H1 (cell line): ENCODE measurements at regions not wholly inside any gene's neighbourhood (a gene's known extent, or its start where the extent isn't known, plus 50 kb on each side); places are given as distances from the start of the nearest gene placed in this dataset.

Experiments used
- ATF2 ChIP-seq: IDR thresholded peaks from 2 replicates; pipeline ENCODE4 v1.6.1; 2012; ENCODE audit warnings: low read length, inconsistent platforms
- GTF2F1 ChIP-seq: IDR thresholded peaks from 2 replicates; pipeline ENCODE4 v1.6.1; 2012; ENCODE audit warnings: low read depth, low read length, improper control_type of control experiment, borderline replicate concordance
- KDM5A ChIP-seq: fragments of 200-600 bp; IDR thresholded peaks from 2 replicates; pipeline ENCODE4 v1.7.1; 2012; ENCODE audit warnings: mild to moderate bottlenecking, low read length, inconsistent platforms, mixed read lengths
- PHF8 ChIP-seq: fragments of 200-600 bp; sonication (generic); conservative IDR thresholded peaks from 2 replicates; pipeline ENCODE4 v1.7.1; 2012; ENCODE audit warnings: low read depth, mild to moderate bottlenecking, inconsistent platforms, low read length, moderate library complexity
- POLR2AphosphoS5 ChIP-seq: IDR thresholded peaks from 2 replicates; pipeline ENCODE4 v1.6.1; 2011; ENCODE audit warnings: low read depth, low read length
- SAP30 ChIP-seq: fragments of 300-600 bp; sonication (generic); IDR thresholded peaks from 2 replicates; pipeline ENCODE4 v1.7.1; 2012; ENCODE audit warnings: low read length, moderate library complexity, mild to moderate bottlenecking, inconsistent platforms; ENCODE audit not compliant: insufficient read depth, insufficient replicate concordance
- USF2 ChIP-seq: IDR thresholded peaks from 2 replicates; pipeline ENCODE4 v1.6.1; 2011; ENCODE audit warnings: low read length, improper control_type of control experiment

- TF ChIP-seq SAP30 (no peak), ATF2 (no peak), PHF8 (no peak), KDM5A (no peak), POLR2AphosphoS5 (no peak), USF2 (no peak), GTF2F1 (no peak)
Measured at GRCh38 chr4:36758312-36759178, 477.1 kb downstream of the DTHD1 start (continued).
